H9 (cell line): ENCODE measurements at regions not wholly inside any gene's neighbourhood (a gene's known extent, or its start where the extent isn't known, plus 50 kb on each side); places are given as distances from the start of the nearest gene placed in this dataset.

ENCODE experiments used
- DNase-seq: peaks from one replicate; pipeline ENCODE4 v3.0.0-alpha.2; 2017
- H2AFZ ChIP-seq: one replicate; pipeline ENCODE4 v1.6.1; 2013; ENCODE audit warnings: mild to moderate bottlenecking, low read length, control low read depth, moderate library complexity
- H2AK5ac ChIP-seq: 2 replicates; pipeline ENCODE4 v1.6.1; 2013; ENCODE audit warnings: low read length, control low read depth, mixed read lengths; ENCODE audit not compliant: insufficient read length
- H2BK120ac ChIP-seq: one replicate; pipeline ENCODE4 v1.6.1; 2013; ENCODE audit warnings: low read depth, mild to moderate bottlenecking, low read length, control low read depth, inconsistent platforms; ENCODE audit not compliant: poor library complexity, severe bottlenecking
- H2BK12ac ChIP-seq: 2 replicates; pipeline ENCODE4 v1.6.1; 2013; ENCODE audit warnings: low read length, control low read depth, mixed read lengths, low read depth; ENCODE audit not compliant: insufficient read length
- H2BK15ac ChIP-seq: 2 replicates; pipeline ENCODE4 v1.6.1; 2013; ENCODE audit warnings: low read depth, low read length, control low read depth
- H2BK20ac ChIP-seq: one replicate; pipeline ENCODE4 v1.6.1; 2013; ENCODE audit warnings: low read depth, mild to moderate bottlenecking, low read length, control low read depth, inconsistent platforms; ENCODE audit not compliant: poor library complexity, severe bottlenecking
- H2BK5ac ChIP-seq: 2 replicates; pipeline ENCODE4 v1.6.1; 2013; ENCODE audit warnings: low read length, control low read depth, mixed read lengths; ENCODE audit not compliant: insufficient read length
- H3K14ac ChIP-seq: 2 replicates; pipeline ENCODE4 v1.6.1; 2013; ENCODE audit warnings: low read length, control low read depth; ENCODE audit not compliant: insufficient read depth
- H3K18ac ChIP-seq: 2 replicates; pipeline ENCODE4 v1.6.1; 2013; ENCODE audit warnings: low read depth, mild to moderate bottlenecking, mixed read lengths, low read length, control low read depth; ENCODE audit not compliant: insufficient read length
- H3K23ac ChIP-seq: 2 replicates; pipeline ENCODE4 v1.6.1; 2013; ENCODE audit warnings: low read length, control low read depth, mixed read lengths, low read depth; ENCODE audit not compliant: insufficient read length
- H3K23me2 ChIP-seq: 2 replicates; pipeline ENCODE4 v1.6.1; 2013; ENCODE audit warnings: low read depth, mild to moderate bottlenecking, mixed read lengths, low read length, control low read depth; ENCODE audit not compliant: insufficient read length, poor library complexity, severe bottlenecking
- H3K27ac ChIP-seq: 2 replicates; pipeline ENCODE4 v1.5.1; 2013; ENCODE audit warnings: low read length, control low read depth, mixed read lengths, low read depth; ENCODE audit not compliant: insufficient read length
- H3K27me3 ChIP-seq: 2 replicates; pipeline ENCODE4 v1.6.1; 2013; ENCODE audit warnings: low read length, control low read depth, inconsistent platforms; ENCODE audit not compliant: insufficient read depth
- H3K4ac ChIP-seq: 2 replicates; pipeline ENCODE4 v1.6.1; 2013; ENCODE audit warnings: low read depth, mild to moderate bottlenecking, control low read depth, inconsistent platforms, low read length, moderate library complexity
- H3K4me1 ChIP-seq: 2 replicates; pipeline ENCODE4 v1.6.1; 2013; ENCODE audit warnings: low read length, control low read depth, inconsistent platforms; ENCODE audit not compliant: insufficient read depth
- H3K4me2 ChIP-seq: 2 replicates; pipeline ENCODE4 v1.6.1; 2013; ENCODE audit warnings: low read length, control low read depth, mixed read lengths; ENCODE audit not compliant: insufficient read length, insufficient read depth
- H3K56ac ChIP-seq: 2 replicates; pipeline ENCODE4 v1.6.1; 2013; ENCODE audit warnings: low read depth, mild to moderate bottlenecking, mixed read lengths, low read length, control low read depth; ENCODE audit not compliant: insufficient read length
- H3K79me1 ChIP-seq: 2 replicates; pipeline ENCODE4 v1.6.1; 2013; ENCODE audit warnings: low read depth, mild to moderate bottlenecking, moderate library complexity, low read length, control low read depth, inconsistent platforms; ENCODE audit not compliant: insufficient read depth, poor library complexity, severe bottlenecking
- H3K79me2 ChIP-seq: 2 replicates; pipeline ENCODE4 v1.6.1; 2013; ENCODE audit warnings: low read length, control low read depth, inconsistent platforms; ENCODE audit not compliant: insufficient read depth
- H3K9ac ChIP-seq: 2 replicates; pipeline ENCODE4 v1.6.1; 2013; ENCODE audit warnings: low read length, control low read depth, mixed read lengths; ENCODE audit not compliant: insufficient read length; ENCODE audit errors: extremely low read depth
- H3K9me3 ChIP-seq: one replicate; pipeline ENCODE4 v1.6.1; 2013; ENCODE audit warnings: low read depth, low read length, inconsistent platforms; ENCODE audit not compliant: control insufficient read depth
- H3T11ph ChIP-seq: one replicate; pipeline ENCODE4 v1.6.1; 2013; ENCODE audit warnings: mild to moderate bottlenecking, low read length, control low read depth, inconsistent platforms
- H4K20me1 ChIP-seq: one replicate; pipeline ENCODE4 v1.6.1; 2013; ENCODE audit not compliant: control insufficient read depth, insufficient read length, insufficient read depth
- H4K5ac ChIP-seq: 2 replicates; pipeline ENCODE4 v1.6.1; 2013; ENCODE audit warnings: low read depth, mild to moderate bottlenecking, mixed read lengths, low read length, control low read depth; ENCODE audit not compliant: insufficient read length
- H4K8ac ChIP-seq: replicated peaks from 2 replicates; pipeline ENCODE4 v1.6.1; 2013; ENCODE audit warnings: low read length, control low read depth, mixed read lengths, low read depth; ENCODE audit not compliant: insufficient read length
- H4K91ac ChIP-seq: 2 replicates; pipeline ENCODE4 v1.6.1; 2013; ENCODE audit warnings: low read depth, mild to moderate bottlenecking, moderate library complexity, mixed read lengths, low read length, control low read depth; ENCODE audit not compliant: insufficient read length
- H3K27ac Mint-ChIP-seq, 3 experiments: 2 replicates in 2 of 3; 3 replicates in 1 of 3; pipeline ENCODE4 v1.8.0; 2020 to 2021; ENCODE audit warnings: mixed read lengths in 3 of 3, mild to moderate bottlenecking in 1 of 3, moderate library complexity in 1 of 3
- H3K27me3 Mint-ChIP-seq: 2 replicates; pipeline ENCODE4 v1.8.0; 2021; ENCODE audit warnings: low read depth, mild to moderate bottlenecking, moderate library complexity, mixed read lengths
- H3K36me3 Mint-ChIP-seq, 3 experiments: 2 replicates in 2 of 3; 3 replicates in 1 of 3; pipeline ENCODE4 v1.8.0; 2020 to 2021; ENCODE audit warnings: low read depth in 3 of 3, mixed read lengths in 3 of 3; ENCODE audit not compliant: insufficient read depth in 1 of 3
- H3K4me1 Mint-ChIP-seq, 2 experiments: 2 replicates each; pipeline ENCODE4 v1.8.0; 2020; ENCODE audit warnings: mixed read lengths in 2 of 2
- H3K4me3 Mint-ChIP-seq, 2 experiments: 2 replicates in 1 of 2; 3 replicates in 1 of 2; pipeline ENCODE4 v1.8.0; 2020 to 2021; ENCODE audit warnings: mild to moderate bottlenecking in 2 of 2, mixed read lengths in 2 of 2, moderate library complexity in 1 of 2
- H3K9me3 Mint-ChIP-seq, 2 experiments: 2 replicates in 1 of 2; 3 replicates in 1 of 2; pipeline ENCODE4 v1.8.0; 2020; ENCODE audit warnings: mild to moderate bottlenecking in 2 of 2, mixed read lengths in 2 of 2, moderate library complexity in 1 of 2
- CTCF ChIP-seq: fragments of 200-600 bp; sonication (generic); conservative IDR thresholded peaks from 3 replicates; pipeline ENCODE4 v1.8.0; 2021; ENCODE audit warnings: antibody characterized with exemption, mild to moderate bottlenecking

- no peaks in the 10 kb centered on the region for H3K27me3 Mint-ChIP-seq
- no peak overlapping the region for H4K8ac ChIP-seq
- no peaks in the 10 kb centered on the region for H3K79me1 ChIP-seq
- H3K79me2 ChIP-seq, result no peaks in the 10 kb centered on the region
- H2BK15ac ChIP-seq, result no peak overlapping the region
- H3K36me3 Mint-ChIP-seq, result no peaks in the 10 kb centered on the region
- no peaks in the 10 kb centered on the region for H4K20me1 ChIP-seq
- H4K91ac ChIP-seq, result no peak overlapping the region
- H3K9me3 ChIP-seq, result no peaks in the 10 kb centered on the region
- no peak overlapping the region for H2BK20ac ChIP-seq
- H3K4ac ChIP-seq, result no peak overlapping the region
- H3K14ac ChIP-seq, result no peak overlapping the region
- H3K18ac ChIP-seq, result no peak overlapping the region
- DNase-seq, result no peak
- H3K9me3 Mint-ChIP-seq, result no peaks in the 10 kb centered on the region
- H2BK5ac ChIP-seq, result no peak overlapping the region
- H3K27ac ChIP-seq, result no peak overlapping the region
- no peaks in the 10 kb centered on the region for H3K27me3 ChIP-seq
- H3K4me2 ChIP-seq, result no peak overlapping the region
- H3K56ac ChIP-seq, result no peak overlapping the region
- H2BK120ac ChIP-seq, result no peak overlapping the region
- H3K4me1 ChIP-seq, result no peaks in the 10 kb centered on the region
- H3K4me3 Mint-ChIP-seq, result no peak overlapping the region
- H2AFZ ChIP-seq, result no peak overlapping the region
- no peak overlapping the region for H3K23ac ChIP-seq
- no peak overlapping the region for H4K5ac ChIP-seq
- H2AK5ac ChIP-seq, result no peak overlapping the region
- no peaks in the 10 kb centered on the region for H3K23me2 ChIP-seq
- H3K9ac ChIP-seq, result no peak overlapping the region
- 0 out of 4 replicates have a peak, but pooled peaks cover 0 to 3% of the 10 kb centered on the region in 2 experiments for H3K4me1 Mint-ChIP-seq
- H3K27ac Mint-ChIP-seq, result no peak overlapping the region
- H2BK12ac ChIP-seq, result no peak overlapping the region
- TF ChIP-seq CTCF, result no peak
- no peak overlapping the region for H3T11ph ChIP-seq
Observed at GRCh38 chr5:120988941-120989340, 524.8 kb downstream of the PRR16 start.
